Liver (tissue), 8 donors: ENCODE measurements at regions not wholly inside any gene's neighbourhood (a gene's known extent, or its start where the extent isn't known, plus 50 kb on each side); places are given as distances from the start of the nearest gene placed in this dataset.

Source experiments
- DNase-seq: peaks from one replicate; pipeline ENCODE4 v3.0.0-alpha.2; 2017; ENCODE audit warnings: low spot score
- H3K27ac ChIP-seq, 2 donors: one replicate each; pipeline ENCODE4 v1.7.0; 2013; ENCODE audit warnings: inconsistent platforms in 2 of 2, low read length in 2 of 2, control low read depth in 1 of 2, low read depth in 1 of 2, mild to moderate bottlenecking in 1 of 2
- H3K27me3 ChIP-seq, 4 donors: one replicate each; pipeline versions ENCODE4 v1.6.1 to v1.7.0; 2013; ENCODE audit warnings: low read length in 3 of 4, inconsistent platforms in 1 of 4, mild to moderate bottlenecking in 1 of 4, moderate library complexity in 1 of 4; ENCODE audit not compliant: control insufficient read depth in 4 of 4, insufficient read depth in 4 of 4
- H3K36me3 ChIP-seq, 4 donors: one replicate each; pipeline versions ENCODE4 v1.6.1 to v1.7.0; 2013; ENCODE audit warnings: low read length in 3 of 4, mild to moderate bottlenecking in 3 of 4, low read depth in 1 of 4, moderate library complexity in 1 of 4; ENCODE audit not compliant: control insufficient read depth in 4 of 4, insufficient read depth in 3 of 4
- H3K4me1 ChIP-seq, 4 donors: one replicate each; pipeline versions ENCODE4 v1.6.1 to v1.7.0; 2013; ENCODE audit warnings: low read length in 3 of 4, mild to moderate bottlenecking in 3 of 4, moderate library complexity in 1 of 4; ENCODE audit not compliant: control insufficient read depth in 4 of 4, insufficient read depth in 4 of 4
- H3K4me3 ChIP-seq, 3 donors: one replicate each; pipeline versions ENCODE4 v1.6.1 to v1.7.0; 2013; ENCODE audit warnings: low read length in 3 of 3, control low read depth in 1 of 3, low read depth in 1 of 3, mild to moderate bottlenecking in 1 of 3
- H3K9ac ChIP-seq, 2 donors: one replicate each; pipeline ENCODE4 v1.7.0; 2013; ENCODE audit warnings: low read length in 2 of 2, mild to moderate bottlenecking in 2 of 2, moderate library complexity in 2 of 2, control low read depth in 1 of 2, low read depth in 1 of 2
- H3K9me3 ChIP-seq, 4 donors: one replicate each; pipeline versions ENCODE4 v1.6.1 to v1.7.0; 2013; ENCODE audit warnings: low read length in 3 of 4; ENCODE audit not compliant: control insufficient read depth in 4 of 4
- CTCF ChIP-seq: fragments of 150-350 bp; IDR thresholded peaks from 2 replicates; pipeline ENCODE4 v1.5.1; 2017; ENCODE audit warnings: improper control_type of control experiment, low read depth, low read length; ENCODE audit not compliant: missing input control
- EGR1 ChIP-seq, 2 donors: IDR thresholded peaks; 2 replicates each; pipeline ENCODE4 v1.6.1; 2016 to 2018; ENCODE audit warnings: antibody characterized with exemption in 2 of 2, low read depth in 2 of 2
- FOXA1 ChIP-seq: IDR thresholded peaks from 2 replicates; pipeline ENCODE4 v1.6.1; 2016; ENCODE audit warnings: antibody characterized with exemption
- FOXA2 ChIP-seq: IDR thresholded peaks from 2 replicates; pipeline ENCODE4 v1.6.1; 2016; ENCODE audit warnings: antibody characterized with exemption
- GABPA ChIP-seq, 2 donors: IDR thresholded peaks in 1 of 2; conservative IDR thresholded peaks in 1 of 2; 2 replicates each; pipeline ENCODE4 v1.6.1; 2016; ENCODE audit warnings: antibody characterized with exemption in 2 of 2, mild to moderate bottlenecking in 1 of 2, moderate library complexity in 1 of 2
- HNF4A ChIP-seq, 2 donors: conservative IDR thresholded peaks; 2 replicates each; pipeline ENCODE4 v1.6.1; 2016; ENCODE audit warnings: antibody characterized with exemption in 2 of 2, mild to moderate bottlenecking in 2 of 2
- HNF4G ChIP-seq: IDR thresholded peaks from 2 replicates; pipeline ENCODE4 v1.6.1; 2016; ENCODE audit warnings: antibody characterized with exemption
- JUND ChIP-seq, 2 donors: IDR thresholded peaks; 2 replicates each; pipeline ENCODE4 v1.6.1; 2016; ENCODE audit warnings: antibody characterized with exemption in 2 of 2
- NR2F2 ChIP-seq: IDR thresholded peaks from 2 replicates; pipeline ENCODE4 v1.6.1; 2016; ENCODE audit warnings: antibody characterized with exemption
- RAD21 ChIP-seq, 2 donors: IDR thresholded peaks; 2 replicates each; pipeline ENCODE4 v1.6.1; 2016; ENCODE audit warnings: antibody characterized with exemption in 2 of 2, mild to moderate bottlenecking in 2 of 2
- RXRA ChIP-seq, 2 donors: IDR thresholded peaks; 2 replicates each; pipeline ENCODE4 v1.6.1; 2017 to 2018; ENCODE audit warnings: antibody characterized with exemption in 2 of 2, mild to moderate bottlenecking in 1 of 2
- SP1 ChIP-seq: IDR thresholded peaks from 2 replicates; pipeline ENCODE4 v1.6.1; 2018; ENCODE audit warnings: antibody characterized with exemption, mild to moderate bottlenecking
- TAF1 ChIP-seq: conservative IDR thresholded peaks from 2 replicates; pipeline ENCODE4 v1.6.1; 2016; ENCODE audit warnings: antibody characterized with exemption, mild to moderate bottlenecking
- YY1 ChIP-seq: IDR thresholded peaks from 2 replicates; pipeline ENCODE4 v1.6.1; 2016; ENCODE audit warnings: antibody characterized with exemption, mild to moderate bottlenecking
- ZBTB33 ChIP-seq: IDR thresholded peaks from 2 replicates; pipeline ENCODE4 v1.6.1; 2016; ENCODE audit warnings: antibody characterized with exemption
- WGBS: extraction: QIAGEN DNeasy Blood & Tissue Kit; methylation state at CpG from one replicate; pipeline ENCODE4 v1.1.7; 2013; 5-methylcytosine and 5-hydroxymethylcytosine counted together
- TF ChIP-seq, protein P1 (sequence below): IDR thresholded peaks from 2 replicates; pipeline ENCODE4 v1.6.1; 2016; ENCODE audit warnings: antibody characterized with exemption, mild to moderate bottlenecking
- TF ChIP-seq, protein P2 (sequence below): IDR thresholded peaks from 2 replicates; pipeline ENCODE4 v1.6.1; 2016; ENCODE audit warnings: antibody characterized with exemption
- donor health status: healthy.
- donor health status: healthy.
- donor health status: healthy.
- donor health status: healthy.
- donor health status: healthy.

GRCh38 chr15:66908744-66909095, 156.7 kb upstream of the SMAD3 start:
- 66% methylated on average over 2 of the region's 2 CpGs for WGBS
- Histone ChIP-seq H3K27ac (no peak overlapping the region), H3K9ac (no peak overlapping the region), H3K36me3 (no peaks in the 10 kb centered on the region), H3K27me3 (no peaks in the 10 kb centered on the region), H3K4me3 (no peak overlapping the region), H3K4me1 (no peaks in the 10 kb centered on the region), H3K9me3 (no peaks in the 10 kb centered on the region)
- no peak for TF ChIP-seq NR2F2
- no peak for TF ChIP-seq SP1
- TF ChIP-seq CTCF, result no peak
- no peak for TF ChIP-seq HNF4A (conservative IDR thresholded peaks at IDR 0.05)
- no peak for TF ChIP-seq YY1
- TF ChIP-seq FOXA1, result no peak
- no peak for TF ChIP-seq EGR1 (IDR thresholded peaks at IDR 0.05; ENCODE audit: low read depth in 2 of 2)
- TF ChIP-seq RAD21 (IDR thresholded peaks at IDR 0.05), result no peak
- TF ChIP-seq GABPA (IDR thresholded peaks at IDR 0.05 in 1 of 2, conservative IDR thresholded peaks at IDR 0.05 in 1 of 2), result no peak
- TF ChIP-seq ZBTB33, result no peak
- TF ChIP-seq TAF1, result no peak
- TF ChIP-seq JUND (IDR thresholded peaks at IDR 0.05), result no peak
- TF ChIP-seq, protein P1, sequence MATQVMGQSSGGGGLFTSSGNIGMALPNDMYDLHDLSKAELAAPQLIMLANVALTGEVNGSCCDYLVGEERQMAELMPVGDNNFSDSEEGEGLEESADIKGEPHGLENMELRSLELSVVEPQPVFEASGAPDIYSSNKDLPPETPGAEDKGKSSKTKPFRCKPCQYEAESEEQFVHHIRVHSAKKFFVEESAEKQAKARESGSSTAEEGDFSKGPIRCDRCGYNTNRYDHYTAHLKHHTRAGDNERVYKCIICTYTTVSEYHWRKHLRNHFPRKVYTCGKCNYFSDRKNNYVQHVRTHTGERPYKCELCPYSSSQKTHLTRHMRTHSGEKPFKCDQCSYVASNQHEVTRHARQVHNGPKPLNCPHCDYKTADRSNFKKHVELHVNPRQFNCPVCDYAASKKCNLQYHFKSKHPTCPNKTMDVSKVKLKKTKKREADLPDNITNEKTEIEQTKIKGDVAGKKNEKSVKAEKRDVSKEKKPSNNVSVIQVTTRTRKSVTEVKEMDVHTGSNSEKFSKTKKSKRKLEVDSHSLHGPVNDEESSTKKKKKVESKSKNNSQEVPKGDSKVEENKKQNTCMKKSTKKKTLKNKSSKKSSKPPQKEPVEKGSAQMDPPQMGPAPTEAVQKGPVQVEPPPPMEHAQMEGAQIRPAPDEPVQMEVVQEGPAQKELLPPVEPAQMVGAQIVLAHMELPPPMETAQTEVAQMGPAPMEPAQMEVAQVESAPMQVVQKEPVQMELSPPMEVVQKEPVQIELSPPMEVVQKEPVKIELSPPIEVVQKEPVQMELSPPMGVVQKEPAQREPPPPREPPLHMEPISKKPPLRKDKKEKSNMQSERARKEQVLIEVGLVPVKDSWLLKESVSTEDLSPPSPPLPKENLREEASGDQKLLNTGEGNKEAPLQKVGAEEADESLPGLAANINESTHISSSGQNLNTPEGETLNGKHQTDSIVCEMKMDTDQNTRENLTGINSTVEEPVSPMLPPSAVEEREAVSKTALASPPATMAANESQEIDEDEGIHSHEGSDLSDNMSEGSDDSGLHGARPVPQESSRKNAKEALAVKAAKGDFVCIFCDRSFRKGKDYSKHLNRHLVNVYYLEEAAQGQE, result no peak
- TF ChIP-seq, protein P2, sequence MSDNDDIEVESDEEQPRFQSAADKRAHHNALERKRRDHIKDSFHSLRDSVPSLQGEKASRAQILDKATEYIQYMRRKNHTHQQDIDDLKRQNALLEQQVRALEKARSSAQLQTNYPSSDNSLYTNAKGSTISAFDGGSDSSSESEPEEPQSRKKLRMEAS, result no peak
- no peak for TF ChIP-seq RXRA (IDR thresholded peaks at IDR 0.05)
- TF ChIP-seq FOXA2, result no peak
- TF ChIP-seq HNF4G, result no peak
- no peak for DNase-seq

DNA sequence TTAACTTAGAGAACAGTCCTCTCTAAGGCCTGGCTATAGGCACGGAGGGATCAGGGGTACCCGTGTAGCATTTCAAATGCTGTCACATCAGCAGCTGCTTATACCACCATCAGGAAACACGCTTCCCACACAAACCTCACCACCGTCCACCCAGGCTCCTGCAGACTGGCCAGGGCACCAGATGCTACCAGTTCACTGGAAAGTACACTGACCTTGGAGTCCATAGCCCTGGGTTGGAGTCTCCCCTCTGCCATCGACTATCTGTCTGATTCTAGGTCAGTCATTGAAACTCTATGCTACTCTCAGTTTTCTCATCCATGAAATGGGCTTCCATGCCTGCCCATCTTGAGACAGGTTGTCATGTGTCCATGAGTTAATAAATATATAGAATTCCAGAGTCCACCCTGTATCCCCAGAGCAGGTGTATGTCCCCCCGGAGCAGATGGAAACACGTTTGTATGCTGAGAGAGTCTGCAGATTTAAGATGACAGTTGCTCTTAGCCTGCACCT, 156.0 kb upstream of the SMAD3 start:
- Histone ChIP-seq H3K36me3 (no peaks in the 10 kb centered on the region), H3K4me3 (no peak overlapping the region), H3K9me3 (no peaks in the 10 kb centered on the region), H3K9ac (no peak overlapping the region), H3K27me3 (no peaks in the 10 kb centered on the region), H3K4me1 (no peaks in the 10 kb centered on the region), H3K27ac (no peak overlapping the region)
- 88% methylated on average over 7 of the region's 7 CpGs for WGBS
- DNase-seq, result no peak
- TF ChIP-seq TAF1 (no peak), HNF4G (no peak), ZBTB33 (no peak)
